ENCODE measurements at regions not wholly inside any gene's neighbourhood (a gene's known extent, or its start where the extent isn't known, plus 50 kb on each side); places are given as distances from the start of the nearest gene placed in this dataset.
A peak's percentile ranks its signal among the peaks of the same experiment; 100 is the strongest.

GRCh38 chr3:40992023-40992422, 207.3 kb upstream of the CTNNB1 start:
- DNase-seq (no peak), ATAC-seq (no peak)
- intact Hi-C loops (cut with micrococcal nuclease): no loop called here

DNA sequence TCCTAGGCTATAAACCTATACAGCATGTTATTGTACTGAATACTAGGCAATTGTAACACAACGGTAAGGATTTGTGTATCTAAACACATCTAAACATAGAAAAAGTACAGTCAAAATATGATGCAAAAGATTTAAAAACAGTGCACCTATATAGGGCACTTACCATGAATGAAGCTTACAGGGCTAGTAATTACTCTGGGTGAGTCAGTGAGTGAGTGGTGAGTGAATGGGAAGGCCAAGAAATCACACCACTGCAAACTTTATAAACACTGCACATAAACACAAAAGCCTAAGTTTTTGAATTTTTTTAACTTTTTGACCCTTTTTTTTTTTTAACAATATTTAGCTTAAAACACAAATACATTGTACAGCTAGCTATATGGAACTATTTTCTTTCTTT, 204.7 kb upstream of the CTNNB1 start:
- DNase-seq (no peak), ATAC-seq (no peak)
- intact Hi-C loops (cut with micrococcal nuclease): no loop called here

GRCh38 chr3:40995271-40995670, 204.0 kb upstream of the CTNNB1 start:
- intact Hi-C loops (cut with micrococcal nuclease): no loop called here
- ATAC-seq (no peak), DNase-seq (no peak)

DNA sequence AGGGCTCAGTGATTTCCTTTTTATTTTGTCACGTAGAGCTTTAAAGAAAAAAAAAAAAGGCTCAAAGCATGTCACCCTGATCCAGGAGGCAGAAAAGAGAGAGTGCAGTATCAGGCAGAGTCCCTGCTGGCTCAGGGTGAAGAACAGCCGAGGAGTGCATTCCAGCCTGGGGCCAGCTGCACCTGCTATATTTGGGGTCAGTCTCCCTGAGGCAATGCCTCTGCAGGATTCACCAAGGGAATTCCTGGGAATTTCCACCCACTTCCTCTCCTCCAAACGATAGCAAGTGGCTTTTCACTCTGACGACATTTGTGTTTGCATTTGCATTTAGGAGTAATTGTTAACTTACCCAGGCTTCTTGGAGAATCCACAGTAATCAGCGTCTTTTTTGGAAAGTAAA, 202.9 kb upstream of the CTNNB1 start:
- intact Hi-C loops (cut with micrococcal nuclease): no loop called here
- ATAC-seq: peak; percentile 80
- peak; percentile 52 for DNase-seq

DNA sequence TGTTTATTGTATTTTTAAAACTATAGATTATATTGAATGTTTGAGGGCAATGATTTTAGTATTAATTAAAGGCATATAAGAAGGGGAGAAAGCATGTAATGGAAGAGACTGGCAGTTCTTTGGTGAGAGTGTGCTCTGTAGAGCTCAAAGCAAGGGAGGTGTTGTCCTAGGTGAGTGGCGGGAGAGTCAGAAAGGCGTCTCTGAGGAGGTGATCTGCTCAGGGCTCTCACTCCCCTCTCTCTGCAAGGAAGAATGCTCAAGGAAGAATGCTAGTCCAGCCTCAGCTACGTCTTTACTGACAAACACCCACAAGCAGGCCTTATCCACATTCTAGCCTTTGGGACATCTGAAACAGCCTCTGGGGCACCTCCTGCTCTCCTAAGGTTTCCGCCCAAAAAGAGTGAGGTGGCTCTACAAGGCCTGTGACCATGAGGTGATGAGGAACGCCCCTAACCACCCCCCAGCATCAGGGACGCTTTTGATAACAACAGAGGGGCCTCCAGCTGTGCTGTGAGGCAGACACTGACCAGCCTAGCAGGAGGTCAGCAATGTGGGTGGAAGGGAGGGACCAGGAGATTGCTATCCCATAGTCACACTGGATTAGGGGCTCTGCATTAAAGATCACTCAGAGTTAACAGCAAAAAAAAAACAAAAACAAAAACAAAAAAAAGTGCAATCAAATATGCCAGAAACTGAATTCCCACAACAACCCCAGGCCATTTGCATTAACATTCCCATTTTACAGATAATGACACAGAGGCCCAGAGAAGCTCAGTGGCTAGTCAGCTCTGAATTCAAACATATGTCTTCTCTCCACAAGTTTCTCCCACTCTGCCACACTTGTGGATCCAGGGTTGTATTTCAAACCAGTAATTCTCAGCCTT, 202.2 kb upstream of the CTNNB1 start:
- intact Hi-C loops (cut with micrococcal nuclease): no loop called here
- ATAC-seq: no peak

GRCh38 chr3:40997711-40998519, 201.4 kb upstream of the CTNNB1 start:
- no peak for DNase-seq
- intact Hi-C loops (cut with micrococcal nuclease): no loop called here
- no peak for ATAC-seq

More for the DNA sequence above, 202.2 kb upstream of the CTNNB1 start:
- DNase-seq: no peak

GRCh38 chr3:40999682-41000081, 199.6 kb upstream of the CTNNB1 start:
- DNase-seq (no peak), ATAC-seq (peak; percentile 47)
- intact Hi-C loops (cut with micrococcal nuclease): no loop called here

DNA sequence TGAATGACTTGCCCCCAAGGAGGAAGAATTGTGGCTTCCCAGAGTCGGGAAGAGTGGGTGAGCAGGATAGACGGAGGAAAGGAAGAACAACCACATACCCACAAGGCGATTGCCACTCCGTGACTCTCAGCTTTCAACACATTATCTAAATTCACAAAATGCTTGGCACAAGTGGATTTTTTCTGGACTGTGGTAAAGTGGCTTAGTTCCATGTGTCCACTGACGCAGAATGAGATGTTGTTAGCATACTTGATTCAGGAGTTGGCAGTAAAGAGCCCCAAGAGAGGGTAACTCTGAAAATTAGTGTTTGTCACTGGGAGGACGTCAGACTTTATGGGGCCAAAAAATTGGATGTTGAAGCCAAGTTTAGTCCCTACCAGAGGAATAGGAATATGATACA, 198.8 kb upstream of the CTNNB1 start:
- intact Hi-C loops (cut with micrococcal nuclease): no loop called here
- ATAC-seq (peak; percentile 79), DNase-seq (no peak)

DNA sequence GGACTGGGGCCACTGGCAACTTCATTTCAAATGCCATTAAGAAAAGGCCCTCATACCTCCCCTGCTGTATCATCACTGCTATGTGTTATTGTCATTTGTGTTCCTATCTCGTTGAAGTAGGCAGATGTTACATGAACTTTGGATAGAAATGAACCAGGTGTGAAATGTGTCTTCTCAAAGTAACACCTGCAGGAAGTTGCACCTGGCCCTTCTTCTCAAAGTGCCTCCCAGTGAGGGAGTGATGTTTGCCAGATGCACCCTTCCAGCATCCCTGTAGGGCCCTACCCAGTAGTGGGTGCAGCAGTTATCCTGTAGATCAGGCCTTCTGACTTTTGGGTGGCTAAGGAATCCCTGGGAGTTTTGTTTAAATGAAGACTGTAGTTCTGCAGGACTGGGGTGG, 197.7 kb upstream of the CTNNB1 start:
- intact Hi-C loops (cut with micrococcal nuclease): no loop called here
- no peak for ATAC-seq
- no peak for DNase-seq

DNA sequence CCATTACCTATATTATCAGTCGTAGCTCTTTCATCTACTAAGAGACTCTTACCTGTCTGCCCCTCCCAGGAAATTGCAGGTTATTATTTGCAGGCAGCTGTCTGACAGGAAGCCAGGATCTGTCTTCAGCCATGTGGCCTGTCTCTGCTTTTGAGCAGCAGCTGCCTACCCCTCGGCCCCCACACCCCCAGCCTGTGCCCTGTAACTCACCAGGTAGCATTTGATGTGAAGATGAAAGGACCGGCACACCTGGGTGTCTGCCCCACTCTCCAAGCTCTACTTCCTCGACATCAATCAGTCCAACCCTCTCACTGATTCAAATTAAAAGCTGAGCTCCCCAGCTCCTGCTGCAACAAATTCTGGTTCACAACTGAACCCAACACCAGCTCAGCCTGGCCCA, 197.2 kb upstream of the CTNNB1 start:
- no peak for DNase-seq
- intact Hi-C loops (cut with micrococcal nuclease): no loop called here
- ATAC-seq: no peak

- no peak for DNase-seq
- ATAC-seq: no peak
- intact Hi-C loops (cut with micrococcal nuclease): no loop called here
Measured at GRCh38 chr3:41007399-41007798, 191.9 kb upstream of the CTNNB1 start.

DNA sequence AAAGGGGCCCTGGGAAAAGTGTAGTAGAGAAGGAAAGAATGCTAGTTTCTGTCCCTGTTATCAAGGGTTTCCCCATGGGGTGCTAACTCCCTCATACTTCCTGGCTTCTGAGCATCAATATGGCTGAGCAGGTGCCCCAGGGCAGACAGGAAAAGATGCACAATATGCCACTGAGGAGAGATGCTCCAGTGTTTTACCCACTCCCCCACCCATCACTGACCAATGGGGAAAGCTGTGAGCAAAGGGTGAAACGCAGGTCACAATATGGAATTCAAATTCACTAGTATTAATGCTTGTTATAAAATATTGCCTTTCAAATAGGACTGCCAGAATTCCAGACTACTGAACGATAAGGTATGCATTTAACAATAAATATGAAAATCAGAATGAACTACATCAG, 187.5 kb upstream of the CTNNB1 start:
- intact Hi-C loops (cut with micrococcal nuclease): no loop called here
- DNase-seq: no peak
- ATAC-seq: no peak

DNA sequence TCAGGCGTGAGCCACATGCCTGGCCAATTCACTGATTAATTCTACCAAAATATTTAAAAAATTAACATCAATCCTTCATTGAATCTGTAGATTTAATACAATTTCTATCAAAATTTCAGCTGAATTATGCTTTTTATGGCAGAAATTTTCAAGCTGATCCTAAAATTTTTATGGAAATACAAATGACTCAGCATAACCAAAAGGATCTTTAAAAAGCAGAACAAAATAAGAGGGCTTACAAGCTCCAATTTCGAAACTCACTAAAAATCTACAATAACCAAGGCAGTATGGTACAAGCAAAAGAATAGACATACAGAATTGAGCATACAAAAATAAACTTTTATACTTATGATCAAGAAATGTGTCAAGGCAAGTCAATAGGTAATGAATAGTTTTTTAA, 180.4 kb upstream of the CTNNB1 start:
- ATAC-seq (no peak), DNase-seq (no peak)
- intact Hi-C loops (cut with micrococcal nuclease): no loop called here

GRCh38 chr3:41024031-41024836, 175.1 kb upstream of the CTNNB1 start:
- no peak for ATAC-seq

DNA sequence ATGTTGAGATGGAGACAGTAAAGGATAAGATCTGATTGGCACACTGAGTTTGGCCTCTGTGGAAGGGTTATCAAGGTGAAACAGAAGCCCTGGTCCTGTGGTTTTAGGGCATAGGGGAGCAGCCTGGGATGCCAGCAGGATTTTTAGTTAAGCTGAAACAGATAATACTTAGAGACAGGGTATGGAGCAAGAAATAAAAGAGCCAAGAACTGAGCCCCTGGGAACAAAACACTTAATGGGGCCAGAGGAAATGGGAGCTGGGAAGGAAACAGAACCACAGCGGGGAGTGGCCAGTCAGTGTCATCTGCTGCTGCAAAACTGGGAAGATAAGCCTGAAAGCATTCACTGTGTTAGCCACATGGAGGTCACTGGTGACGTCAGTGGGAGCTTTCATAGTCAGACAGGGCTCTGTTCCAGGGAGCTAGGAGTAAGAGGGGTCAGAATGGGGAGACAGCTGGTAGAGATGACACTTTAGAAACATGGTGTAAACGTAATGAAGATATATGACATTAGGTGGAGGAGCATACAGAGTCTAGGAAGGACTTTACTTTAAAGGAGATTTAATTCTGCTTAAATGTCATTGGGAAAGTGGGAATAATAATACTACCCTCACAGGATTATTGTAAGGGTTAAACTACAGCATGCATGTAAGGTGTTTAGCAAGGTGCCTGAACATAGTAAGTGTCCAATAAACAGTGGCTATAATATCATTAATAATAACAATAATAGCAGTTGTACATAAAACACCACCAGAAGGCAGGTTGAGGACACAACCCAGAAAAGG, 172.7 kb upstream of the CTNNB1 start:
- intact Hi-C loops (cut with micrococcal nuclease): no loop called here
- ATAC-seq: peak; percentile 96
- peak; percentile 70 for DNase-seq

More at GRCh38 chr3:41024031-41024836, 175.1 kb upstream of the CTNNB1 start:
- no peak for DNase-seq
- intact Hi-C loops (cut with micrococcal nuclease): no loop called here

- intact Hi-C loops (cut with micrococcal nuclease): no loop called here
- ATAC-seq: no peak
- DNase-seq: no peak
Measured at GRCh38 chr3:41029356-41029755, 169.9 kb upstream of the CTNNB1 start.

- intact Hi-C loops (cut with micrococcal nuclease): no loop called here
- DNase-seq: no peak
- no peak for ATAC-seq
Measured at GRCh38 chr3:41030220-41030619, 169.1 kb upstream of the CTNNB1 start.

GRCh38 chr3:41031401-41031800, 167.9 kb upstream of the CTNNB1 start:
- ATAC-seq: no peak
- no peak for DNase-seq
- intact Hi-C loops (cut with micrococcal nuclease): no loop called here

DNA sequence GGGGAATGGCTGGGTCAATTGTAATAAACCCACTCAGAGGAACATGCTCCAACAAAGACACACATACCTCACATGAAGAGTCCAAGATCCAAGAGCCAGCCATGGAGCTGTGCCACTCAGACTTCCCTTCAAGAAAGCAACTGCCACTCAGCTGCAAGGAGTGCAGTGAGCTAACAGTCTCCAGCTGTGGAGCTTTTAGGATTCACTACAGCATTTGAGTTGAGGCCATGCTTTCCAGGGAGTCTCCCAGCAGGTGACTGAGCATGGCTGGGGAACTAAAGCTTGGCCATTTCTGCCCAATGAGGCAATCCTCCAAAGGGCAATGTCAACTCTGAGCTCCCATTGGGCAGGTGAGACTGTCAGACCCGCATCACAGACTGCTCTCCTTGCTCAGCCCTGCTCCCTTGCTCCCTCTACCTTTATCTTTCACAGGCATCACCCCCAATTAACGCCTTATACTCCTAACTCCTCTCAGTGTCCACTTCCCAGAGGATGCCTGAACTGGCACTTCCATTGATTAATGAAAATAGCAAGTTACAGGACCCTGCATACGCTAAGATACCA, 165.3 kb upstream of the CTNNB1 start:
- no peak for ATAC-seq
- intact Hi-C loops (cut with micrococcal nuclease): no loop called here
- no peak for DNase-seq

Data from left ventricle myocardium superior (tissue), 1 donor.